PC-3 (cell line): ENCODE measurements at regions not wholly inside any gene's neighbourhood (a gene's known extent, or its start where the extent isn't known, plus 50 kb on each side); places are given as distances from the start of the nearest gene placed in this dataset.
A peak's percentile ranks its signal among the peaks of the same experiment; 100 is the strongest.

Source experiments
- ATAC-seq: fragments of 200-7000 bp; cut with Tn5 transposase; 2 replicates; pipeline ENCODE4 v1.9.1; 2020; ENCODE audit warnings: mild to moderate bottlenecking, moderate library complexity
- BruUV-seq: library from RNA; stranded (reverse); fragments of 400-500 nt; replicated peaks from 2 replicates; lab custom pipeline; 2021; lab: Mats Ljungman, UMichigan
- CTCF ChIA-PET: fragments of 300-600 bp; sonication (Branson Sonifier 250); formaldehyde crosslinking; loops from one replicate; lab custom pipeline; 2022; ENCODE audit warnings: antibody characterized with exemption; lab: Charles Lee
- POLR2A ChIA-PET: fragments of 300-600 bp; sonication (Branson Sonifier 250); formaldehyde crosslinking; loops from one replicate; lab custom pipeline; 2022; ENCODE audit warnings: antibody characterized with exemption; ENCODE audit not compliant: unreplicated experiment; lab: Charles Lee
- DNase-seq: peaks from one replicate; pipeline ENCODE4 v3.0.0-alpha.2; 2015
- H2AFZ ChIP-seq: fragments of 300-600 bp; sonication (generic); 2 replicates; pipeline ENCODE4 v1.6.0; 2016; ENCODE audit warnings: antibody characterized with exemption, low read length
- H3F3A ChIP-seq: fragments of 300-600 bp; sonication (generic); one replicate; pipeline ENCODE4 v1.6.0; 2017; ENCODE audit warnings: antibody characterized with exemption, low read length, control low read depth, mild to moderate bottlenecking; ENCODE audit not compliant: unreplicated experiment
- H3K27ac ChIP-seq: fragments of 300-600 bp; sonication (generic); 2 replicates; pipeline ENCODE4 v1.5.1; 2016; ENCODE audit warnings: mild to moderate bottlenecking, low read length
- H3K27me3 ChIP-seq: fragments of 300-600 bp; sonication (generic); 2 replicates; pipeline ENCODE4 v1.6.1; 2016; ENCODE audit warnings: low read length, mixed read lengths
- H3K36me3 ChIP-seq: fragments of 300-600 bp; sonication (generic); 2 replicates; pipeline ENCODE4 v1.6.1; 2016; ENCODE audit warnings: low read depth, mixed run types, low read length, mixed read lengths
- H3K4me1 ChIP-seq: fragments of 300-600 bp; sonication (generic); 2 replicates; pipeline ENCODE4 v1.5.1; 2016; ENCODE audit warnings: low read length; ENCODE audit not compliant: insufficient read depth
- H3K4me2 ChIP-seq: fragments of 300-600 bp; sonication (generic); 2 replicates; pipeline ENCODE4 v1.6.0; 2016; ENCODE audit warnings: low read length
- H3K4me3 ChIP-seq: fragments of 300-600 bp; sonication (generic); 2 replicates; pipeline ENCODE4 v1.5.1; 2016; ENCODE audit warnings: mild to moderate bottlenecking, low read length, mixed read lengths
- H3K79me2 ChIP-seq: fragments of 300-600 bp; sonication (generic); 2 replicates; pipeline ENCODE4 v1.6.1; 2017; ENCODE audit warnings: low read length, mixed read lengths
- H3K9ac ChIP-seq: fragments of 300-600 bp; sonication (generic); 2 replicates; pipeline ENCODE4 v1.6.0; 2016; ENCODE audit warnings: mild to moderate bottlenecking, low read length
- H3K9me2 ChIP-seq: fragments of 300-600 bp; sonication (generic); replicated peaks from 2 replicates; pipeline ENCODE4 v1.6.1; 2016; ENCODE audit warnings: mixed run types, low read length, mixed read lengths
- H3K9me3 ChIP-seq: fragments of 300-600 bp; sonication (generic); 2 replicates; pipeline ENCODE4 v1.6.1; 2016; ENCODE audit warnings: low read length, mixed read lengths
- H4K20me1 ChIP-seq: fragments of 300-600 bp; sonication (generic); 2 replicates; pipeline ENCODE4 v1.6.1; 2016; ENCODE audit warnings: low read length, mixed read lengths
- CTCF ChIP-seq: fragments of 300-600 bp; sonication (generic); conservative IDR thresholded peaks from 2 replicates; pipeline ENCODE4 v1.5.1; 2017; ENCODE audit warnings: antibody characterized with exemption, low read depth, mild to moderate bottlenecking, low read length
- EZH2 ChIP-seq: fragments of 300-600 bp; sonication (generic); IDR thresholded peaks from one replicate; pipeline ENCODE4 v1.6.1; 2017; ENCODE audit warnings: antibody characterized with exemption, mild to moderate bottlenecking, low read length; ENCODE audit not compliant: unreplicated experiment
- EZH2phosphoT487 ChIP-seq: fragments of 300-600 bp; sonication (generic); IDR thresholded peaks from 2 replicates; pipeline ENCODE4 v1.6.1; 2018; ENCODE audit warnings: mild to moderate bottlenecking, antibody characterized with exemption, low read length, borderline replicate concordance
- intact Hi-C: fragments of 100-400 bp; cut with micrococcal nuclease; formaldehyde crosslinking; loops from 2 replicates; pipeline ENCODE4 v1.9.0; 2023

DNA sequence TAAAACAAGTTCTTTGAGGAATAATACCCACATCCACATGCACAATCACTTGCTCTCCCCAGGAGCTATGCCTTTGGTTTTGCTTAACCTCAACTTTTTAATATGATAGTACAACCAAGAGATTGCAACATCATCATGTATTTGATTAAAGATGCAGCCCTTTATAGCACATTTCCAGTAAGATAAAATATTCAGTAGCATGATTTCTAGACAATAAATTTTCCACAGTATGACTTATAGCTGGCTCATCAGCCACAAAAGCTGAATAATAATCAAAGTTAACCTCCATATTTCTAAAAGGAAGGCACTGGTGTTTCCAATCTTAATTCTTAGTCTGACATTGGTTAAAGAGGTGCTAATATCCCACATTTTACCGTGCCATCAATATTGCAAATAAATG, 622.5 kb downstream of the TBL1XR1 start:
- no TSS peak for BruUV-seq
- peak overlapping the region; percentile 20; the same call in 1 of the 2 replicates for H3K4me2 ChIP-seq
- ATAC-seq (peak; percentile 56), DNase-seq (peak; percentile 51)
- H4K20me1 ChIP-seq = no peaks in the 10 kb centered on the region
- H2AFZ ChIP-seq = no peak overlapping the region
- intact Hi-C loops = loop anchor here (5.0 kb wide), 1 partner anchor 78 kb away; no protein-coding TSS in a partner anchor
- no peak overlapping the region for H3K4me3 ChIP-seq
- H3K79me2 ChIP-seq = no peaks in the 10 kb centered on the region
- no peaks in the 10 kb centered on the region for H3K36me3 ChIP-seq
- H3K27me3 ChIP-seq = no peaks in the 10 kb centered on the region
- no peaks in the 10 kb centered on the region for H3K9me2 ChIP-seq
- no peaks in the 10 kb centered on the region for H3K9me3 ChIP-seq
- POLR2A ChIA-PET = no interaction called here
- H3F3A ChIP-seq = no peaks in the 10 kb centered on the region
- CTCF ChIA-PET = no interaction called here
- no peak overlapping the region for H3K27ac ChIP-seq
- H3K9ac ChIP-seq = no peak overlapping the region
- TF ChIP-seq CTCF (no peak), EZH2 (no peak), EZH2phosphoT487 (no peak)
- H3K4me1 ChIP-seq = peaks cover 18% of the 10 kb centered on the region

GRCh38 chr3:176571926-176572325, 625.4 kb downstream of the TBL1XR1 start:
- Histone ChIP-seq H3F3A (no peaks in the 10 kb centered on the region), H3K36me3 (no peaks in the 10 kb centered on the region), H3K4me1 (peaks cover 18% of the 10 kb centered on the region), H3K4me3 (no peak overlapping the region), H3K4me2 (no peak overlapping the region), H3K9me2 (no peaks in the 10 kb centered on the region), H3K79me2 (no peaks in the 10 kb centered on the region), H4K20me1 (no peaks in the 10 kb centered on the region), H3K9me3 (no peaks in the 10 kb centered on the region), H2AFZ (no peak overlapping the region), H3K9ac (no peak overlapping the region), H3K27me3 (no peaks in the 10 kb centered on the region), H3K27ac (no peak overlapping the region)
- no TSS peak for BruUV-seq
- TF ChIP-seq CTCF (no peak), EZH2 (no peak), EZH2phosphoT487 (no peak)
- ATAC-seq = no peak
- CTCF ChIA-PET = no interaction called here
- POLR2A ChIA-PET = no interaction called here
- intact Hi-C loops = no loop called here
- no peak for DNase-seq

- no peaks in the 10 kb centered on the region for H4K20me1 ChIP-seq
- no peak overlapping the region for H2AFZ ChIP-seq
- no peak overlapping the region for H3K4me2 ChIP-seq
- TF ChIP-seq EZH2phosphoT487 (no peak), CTCF (no peak), EZH2 (no peak)
- no peaks in the 10 kb centered on the region for H3K9me2 ChIP-seq
- H3K9ac ChIP-seq = no peak overlapping the region
- POLR2A ChIA-PET = no interaction called here
- no peaks in the 10 kb centered on the region for H3K79me2 ChIP-seq
- DNase-seq = no peak
- no peaks in the 10 kb centered on the region for H3K9me3 ChIP-seq
- H3K4me1 ChIP-seq = peaks cover 18% of the 10 kb centered on the region
- BruUV-seq = no TSS peak
- CTCF ChIA-PET = no interaction called here
- no peak overlapping the region for H3K4me3 ChIP-seq
- no peaks in the 10 kb centered on the region for H3K27me3 ChIP-seq
- no peaks in the 10 kb centered on the region for H3F3A ChIP-seq
- ATAC-seq = no peak
- H3K27ac ChIP-seq = no peak overlapping the region
- intact Hi-C loops = no loop called here
- no peaks in the 10 kb centered on the region for H3K36me3 ChIP-seq
Measured at GRCh38 chr3:176570992-176571391, 626.3 kb downstream of the TBL1XR1 start.
